Keratinocyte (primary cell): ENCODE measurements at regions not wholly inside any gene's neighbourhood (a gene's known extent, or its start where the extent isn't known, plus 50 kb on each side); places are given as distances from the start of the nearest gene placed in this dataset.

Experiments used
- DNase-seq: peaks from one replicate; pipeline ENCODE4 v3.0.0-alpha.2; 2011; ENCODE audit warnings: low read depth, missing footprints, low spot score
- FAIRE-seq: peaks from 2 replicates; lab custom pipeline; 2011; peaks lifted over from hg19 to GRCh38; lab: Jason Lieb, UNC
- H2AFZ ChIP-seq: 2 replicates; pipeline ENCODE4 v1.6.0; 2012; ENCODE audit warnings: low read length, control low read depth, inconsistent platforms; ENCODE audit not compliant: control insufficient read depth
- H3K27ac ChIP-seq: 2 replicates; pipeline ENCODE4 v1.5.1; 2011; ENCODE audit warnings: low read length; ENCODE audit not compliant: control insufficient read depth, insufficient read depth
- H3K27me3 ChIP-seq: 3 replicates; pipeline ENCODE4 v1.6.0; 2011; ENCODE audit warnings: low read length; ENCODE audit not compliant: control insufficient read depth, insufficient read depth; ENCODE audit errors: extremely low read depth
- H3K36me3 ChIP-seq, 2 experiments: 2 replicates in 1 of 2; 3 replicates in 1 of 2; pipeline ENCODE4 v1.5.1; 2011; ENCODE audit warnings: low read length in 2 of 2, mild to moderate bottlenecking in 1 of 2; ENCODE audit not compliant: control insufficient read depth in 2 of 2, insufficient read depth in 2 of 2; ENCODE audit errors: extremely low read depth in 1 of 2
- H3K4me1 ChIP-seq: 3 replicates; pipeline ENCODE4 v1.5.1; 2011; ENCODE audit warnings: low read length; ENCODE audit not compliant: control insufficient read depth, insufficient read depth; ENCODE audit errors: extremely low read depth
- H3K4me2 ChIP-seq: 3 replicates; pipeline ENCODE4 v1.6.0; 2011; ENCODE audit warnings: low read depth, low read length; ENCODE audit not compliant: control insufficient read depth, insufficient read depth; ENCODE audit errors: extremely low read depth
- H3K4me3 ChIP-seq, 3 experiments: fragments of 200-600 bp in 1 of 3; sonication (generic) in 1 of 3; 2 replicates in 2 of 3; 3 replicates in 1 of 3; pipeline ENCODE4 v1.5.1; 2011 to 2016; ENCODE audit warnings: low read length in 3 of 3, mild to moderate bottlenecking in 3 of 3, control low read depth in 2 of 3, inconsistent platforms in 1 of 3, low read depth in 1 of 3, mixed read lengths in 1 of 3, mixed run types in 1 of 3, moderate library complexity in 1 of 3; ENCODE audit not compliant: control insufficient read depth in 2 of 3, insufficient read depth in 2 of 3; ENCODE audit errors: extremely low read depth in 1 of 3
- H3K79me2 ChIP-seq: 2 replicates; pipeline ENCODE4 v1.6.0; 2012; ENCODE audit warnings: low read length; ENCODE audit not compliant: control insufficient read depth, insufficient read depth
- H3K9ac ChIP-seq: 3 replicates; pipeline ENCODE4 v1.6.0; 2011; ENCODE audit warnings: low read length; ENCODE audit not compliant: control insufficient read depth, insufficient read depth; ENCODE audit errors: extremely low read depth
- H3K9me1 ChIP-seq: 3 replicates; pipeline ENCODE4 v1.6.0; 2011; ENCODE audit warnings: low read length; ENCODE audit not compliant: control insufficient read depth, insufficient read depth; ENCODE audit errors: extremely low read depth
- H3K9me3 ChIP-seq: 2 replicates; pipeline ENCODE4 v1.5.1; 2012; ENCODE audit warnings: low read depth, low read length; ENCODE audit not compliant: control insufficient read depth
- H4K20me1 ChIP-seq: 3 replicates; pipeline ENCODE4 v1.6.0; 2011; ENCODE audit warnings: low read length; ENCODE audit not compliant: control insufficient read depth, insufficient read depth; ENCODE audit errors: extremely low read depth
- CTCF ChIP-seq, 3 experiments: IDR thresholded peaks in 1 of 3; conservative IDR thresholded peaks in 1 of 3; optimal IDR thresholded peaks in 1 of 3; 2 replicates in 2 of 3; 3 replicates in 1 of 3; pipeline versions ENCODE3 to v1.5.1; 2011; ENCODE audit warnings: low read length in 3 of 3, mild to moderate bottlenecking in 3 of 3, moderate library complexity in 2 of 3, control low read depth in 1 of 3, inconsistent platforms in 1 of 3; ENCODE audit not compliant: insufficient read depth in 2 of 3; ENCODE audit errors: extremely low read depth in 1 of 3
- EZH2 ChIP-seq: IDR thresholded peaks from one replicate; pipeline ENCODE4 v1.6.1; 2012; ENCODE audit warnings: inconsistent platforms, mild to moderate bottlenecking, low read length, moderate library complexity
- dilution Hi-C: fragments of 300-500 bp; cut with MboI; formaldehyde crosslinking; loops from one replicate; pipeline ENCODE4 v1.7.0; 2020; ENCODE audit warnings: low sequenced_read_pairs; ENCODE audit not compliant: extremely low pct_ligation_motif_present

GRCh38 chr4:177607111-177607573 is 164.9 kb upstream of the AGA start:
- no peak overlapping the region for H2AFZ ChIP-seq
- no peaks in the 10 kb centered on the region for H3K79me2 ChIP-seq
- H3K36me3 ChIP-seq: no peaks in the 10 kb centered on the region
- no peaks in the 10 kb centered on the region for H3K9me1 ChIP-seq
- no peak overlapping the region for H3K4me3 ChIP-seq
- H3K27me3 ChIP-seq: no peaks in the 10 kb centered on the region
- no peaks in the 10 kb centered on the region for H3K9me3 ChIP-seq
- dilution Hi-C loops: no loop called here
- no peaks in the 10 kb centered on the region for H3K4me1 ChIP-seq
- DNase-seq (no peak), FAIRE-seq (no peak)
- H3K4me2 ChIP-seq: no peak overlapping the region
- TF ChIP-seq EZH2: no peak
- H4K20me1 ChIP-seq: no peaks in the 10 kb centered on the region
- H3K9ac ChIP-seq: no peak overlapping the region
- H3K27ac ChIP-seq: no peak overlapping the region

GRCh38 chr4:177611974-177612664 is 169.9 kb upstream of the AGA start:
- Histone ChIP-seq H3K9ac (no peak overlapping the region), H3K27me3 (no peaks in the 10 kb centered on the region), H2AFZ (no peak overlapping the region), H3K9me3 (no peaks in the 10 kb centered on the region), H3K4me1 (no peaks in the 10 kb centered on the region), H3K4me3 (no peak overlapping the region), H3K4me2 (no peak overlapping the region), H4K20me1 (no peaks in the 10 kb centered on the region), H3K27ac (no peak overlapping the region), H3K9me1 (no peaks in the 10 kb centered on the region), H3K79me2 (no peaks in the 10 kb centered on the region), H3K36me3 (no peaks in the 10 kb centered on the region)
- TF ChIP-seq EZH2 (no peak), CTCF (optimal IDR thresholded peaks at IDR 0.05 in 1 of 3, IDR thresholded peaks at IDR 0.05 in 1 of 3, conservative IDR thresholded peaks at IDR 0.05 in 1 of 3; ENCODE audit: extremely low read depth in 1 of 3, insufficient read depth in 2 of 3, low read length in 3 of 3) (no peak)
- DNase-seq: no peak
- dilution Hi-C loops: no loop called here
- FAIRE-seq: no peak

- H4K20me1 ChIP-seq: no peaks in the 10 kb centered on the region
- H3K9me3 ChIP-seq: no peaks in the 10 kb centered on the region
- dilution Hi-C loops: no loop called here
- no peak overlapping the region for H3K9ac ChIP-seq
- no peaks in the 10 kb centered on the region for H3K36me3 ChIP-seq
- no peaks in the 10 kb centered on the region for H3K4me1 ChIP-seq
- no peak overlapping the region for H3K4me3 ChIP-seq
- H3K79me2 ChIP-seq: no peaks in the 10 kb centered on the region
- DNase-seq (no peak), FAIRE-seq (no peak)
- H3K27me3 ChIP-seq: no peaks in the 10 kb centered on the region
- TF ChIP-seq CTCF (optimal IDR thresholded peaks at IDR 0.05 in 1 of 3, IDR thresholded peaks at IDR 0.05 in 1 of 3, conservative IDR thresholded peaks at IDR 0.05 in 1 of 3; ENCODE audit: extremely low read depth in 1 of 3, insufficient read depth in 2 of 3, low read length in 3 of 3) (no peak), EZH2 (no peak)
- no peaks in the 10 kb centered on the region for H3K9me1 ChIP-seq
- no peak overlapping the region for H3K4me2 ChIP-seq
- no peak overlapping the region for H2AFZ ChIP-seq
- H3K27ac ChIP-seq: no peak overlapping the region
Observed at GRCh38 chr4:177612684-177613083, 170.4 kb upstream of the AGA start.
